HCT116 (cell line): ENCODE measurements at regions not wholly inside any gene's neighbourhood (a gene's known extent, or its start where the extent isn't known, plus 50 kb on each side); places are given as distances from the start of the nearest gene placed in this dataset.

Experiments used
- ATAC-seq: fragments of 200-7000 bp; cut with Tn5 transposase; 2 replicates; pipeline ENCODE4 v1.9.1; 2020; ENCODE audit warnings: mild to moderate bottlenecking, moderate library complexity
- BruUV-seq: library from RNA; stranded (reverse); fragments of 400-500 nt; replicated peaks from 2 replicates; lab custom pipeline; 2021; lab: Mats Ljungman, UMichigan
- CTCF ChIA-PET: fragments of 300-600 bp; sonication (Branson Sonifier 250); formaldehyde crosslinking; loops from one replicate; lab custom pipeline; 2021; ENCODE audit warnings: antibody characterized with exemption; lab: Charles Lee
- POLR2A ChIA-PET: fragments of 300-600, 350-600 bp; sonication (Branson Sonifier 250); formaldehyde crosslinking; loops from one replicate; lab custom pipeline; 2021; ENCODE audit warnings: antibody characterized with exemption; lab: Charles Lee
- RAD21 ChIA-PET, 2 experiments: fragments of 300-600 bp; sonication (Branson Sonifier 250); formaldehyde crosslinking; loops; one replicate each; lab custom pipeline; 2023; ENCODE audit warnings: low total read pairs in 2 of 2; ENCODE audit not compliant: uncharacterized antibody in 2 of 2, unreplicated experiment in 2 of 2, low non-redundant PET in 1 of 2; lab: Charles Lee
- DNase-seq: peaks from one replicate; pipeline ENCODE4 v3.0.0-alpha.2; 2010; ENCODE audit warnings: low read depth, low spot score
- H2AFZ ChIP-seq: fragments of 200-600 bp; shearing (Covaris generic), sonication (generic); 2 replicates; pipeline ENCODE4 v1.6.1; 2017; ENCODE audit warnings: low read depth, mixed run types, mixed read lengths, antibody characterized with exemption, low read length; ENCODE audit not compliant: poor library complexity, severe bottlenecking
- H3K27ac ChIP-seq: 2 replicates; pipeline ENCODE4 v1.5.1; 2012; ENCODE audit warnings: low read depth, low read length
- H3K27me3 ChIP-seq: fragments of 200-600 bp; sonication (generic); 2 replicates; pipeline ENCODE4 v1.6.1; 2016; ENCODE audit warnings: mixed run types, low read length, mixed read lengths; ENCODE audit not compliant: insufficient read depth
- H3K36me3 ChIP-seq, 2 experiments: fragments of 200-500 bp in 1 of 2; fragments of 200-600 bp in 1 of 2; sonication (Bioruptor generic) in 1 of 2; sonication (generic) in 1 of 2; 2 replicates each; pipeline versions ENCODE4 v1.5.1 to v1.6.1; 2014 to 2016; ENCODE audit warnings: low read length in 2 of 2, inconsistent platforms in 1 of 2, mixed read lengths in 1 of 2, mixed run types in 1 of 2; ENCODE audit not compliant: insufficient read depth in 2 of 2, control insufficient read depth in 1 of 2
- H3K4me1 ChIP-seq, 2 experiments: fragments of 200-600 bp in 1 of 2; sonication (generic) in 1 of 2; 2 replicates each; pipeline versions ENCODE4 v1.5.1 to v1.6.1; 2012 to 2017; ENCODE audit warnings: low read length in 2 of 2, inconsistent platforms in 1 of 2, mild to moderate bottlenecking in 1 of 2, mixed read lengths in 1 of 2, mixed run types in 1 of 2, moderate library complexity in 1 of 2; ENCODE audit not compliant: insufficient read depth in 2 of 2, control insufficient read depth in 1 of 2
- H3K4me2 ChIP-seq: fragments of 200-600 bp; sonication (generic); 2 replicates; pipeline ENCODE4 v1.6.1; 2017; ENCODE audit warnings: mixed run types, low read length, mixed read lengths
- H3K4me3 ChIP-seq, 2 experiments: fragments of 200-600 bp in 1 of 2; sonication (generic) in 1 of 2; replicated peaks in 1 of 2; 2 replicates each; pipeline ENCODE4 v1.5.1; 2011 to 2016; ENCODE audit warnings: low read length in 2 of 2, control low read depth in 1 of 2, low read depth in 1 of 2, mild to moderate bottlenecking in 1 of 2, mixed read lengths in 1 of 2, mixed run types in 1 of 2
- H3K79me2 ChIP-seq: fragments of 200-600 bp; sonication (generic); 2 replicates; pipeline ENCODE4 v1.6.1; 2017; ENCODE audit warnings: mild to moderate bottlenecking, mixed run types, low read length, moderate library complexity, mixed read lengths; ENCODE audit not compliant: insufficient read depth
- H3K9ac ChIP-seq: fragments of 200-600 bp; sonication (generic); 2 replicates; pipeline ENCODE4 v1.6.1; 2016; ENCODE audit warnings: low read length, mixed read lengths
- H3K9me2 ChIP-seq: fragments of 200-600 bp; sonication (generic), shearing (Covaris generic); 2 replicates; pipeline ENCODE4 v1.6.1; 2017; ENCODE audit warnings: mixed run types, mild to moderate bottlenecking, moderate library complexity; ENCODE audit not compliant: insufficient read depth
- H3K9me3 ChIP-seq, 2 experiments: fragments of 200-500 bp in 1 of 2; fragments of 200-600 bp in 1 of 2; sonication (Bioruptor generic) in 1 of 2; sonication (generic) in 1 of 2; 2 replicates each; pipeline ENCODE4 v1.6.1; 2014 to 2017; ENCODE audit warnings: low read length in 2 of 2, mixed read lengths in 2 of 2, inconsistent platforms in 1 of 2, low read depth in 1 of 2, mild to moderate bottlenecking in 1 of 2, mixed run types in 1 of 2, moderate library complexity in 1 of 2; ENCODE audit not compliant: control insufficient read depth in 1 of 2, insufficient read depth in 1 of 2
- H4K20me1 ChIP-seq: fragments of 200-600 bp; sonication (generic), shearing (Covaris generic); 2 replicates; pipeline ENCODE4 v1.6.1; 2017; ENCODE audit warnings: mixed run types, mild to moderate bottlenecking, moderate library complexity; ENCODE audit not compliant: insufficient read depth
- CBX3 ChIP-seq: IDR thresholded peaks from 2 replicates; pipeline ENCODE4 v1.6.1; 2012; ENCODE audit warnings: low read depth
- EZH2phosphoT487 ChIP-seq: fragments of 200-600 bp; IDR thresholded peaks from 2 replicates; pipeline ENCODE4 v1.6.1; 2018; ENCODE audit warnings: antibody characterized with exemption, borderline replicate concordance
- FOSL1 ChIP-seq: IDR thresholded peaks from 2 replicates; pipeline ENCODE4 v1.6.1; 2012; ENCODE audit warnings: low read depth
- JUND ChIP-seq: IDR thresholded peaks from 2 replicates; pipeline ENCODE4 v1.6.1; 2012
- MAX ChIP-seq: IDR thresholded peaks from 2 replicates; pipeline ENCODE4 v1.6.1; 2012
- POLR2A ChIP-seq: IDR thresholded peaks from 2 replicates; pipeline ENCODE4 v1.7.0; 2011; ENCODE audit warnings: borderline replicate concordance; ENCODE audit not compliant: insufficient read depth, insufficient read length; ENCODE audit errors: extremely low read depth
- REST ChIP-seq: IDR thresholded peaks from 2 replicates; pipeline ENCODE4 v1.6.1; 2012; ENCODE audit warnings: low read depth
- TCF7L2 ChIP-seq: IDR thresholded peaks from 2 replicates; pipeline ENCODE4 v1.7.0; 2011; ENCODE audit warnings: borderline replicate concordance, inconsistent platforms; ENCODE audit not compliant: insufficient read depth, insufficient read length; ENCODE audit errors: extremely low read depth
- ZFX ChIP-seq: fragments of 450-650 bp; IDR thresholded peaks from 2 replicates; pipeline ENCODE4 v1.6.1; 2017
- ZNF274 ChIP-seq: fragments of 200-500 bp; sonication (Bioruptor generic); IDR thresholded peaks from 2 replicates; pipeline ENCODE4 v1.6.1; 2014; ENCODE audit warnings: mild to moderate bottlenecking, low read depth, low read length, inconsistent platforms
- intact Hi-C: fragments of 100-400 bp; cut with micrococcal nuclease; formaldehyde crosslinking; loops from 2 replicates; pipeline ENCODE4 v1.10.0; 2022

GRCh38 chr13:74191410-74191809 is 57.2 kb upstream of the KLF12 start:
- ChIA-PET POLR2A (no interaction called here), CTCF (no interaction called here), RAD21 (no interaction called here)
- intact Hi-C loops = no loop called here
- no peak overlapping the region for H3K9ac ChIP-seq
- H3K4me2 ChIP-seq = no peak overlapping the region
- no peaks in the 10 kb centered on the region for H4K20me1 ChIP-seq
- H3K9me3 ChIP-seq = no peaks in the 10 kb centered on the region
- no peaks in the 10 kb centered on the region for H3K36me3 ChIP-seq
- H3K27me3 ChIP-seq = no peaks in the 10 kb centered on the region
- no peak overlapping the region for H3K4me3 ChIP-seq
- no peaks in the 10 kb centered on the region for H3K79me2 ChIP-seq
- no peaks in the 10 kb centered on the region for H3K9me2 ChIP-seq
- H3K27ac ChIP-seq = no peak overlapping the region
- TF ChIP-seq POLR2A (no peak), REST (no peak), FOSL1 (no peak), CBX3 (no peak), ZNF274 (no peak), MAX (no peak), ZFX (no peak), JUND (no peak), TCF7L2 (no peak), EZH2phosphoT487 (no peak)
- DNase-seq (no peak), ATAC-seq (no peak)
- BruUV-seq = no TSS peak
- no peak overlapping the region for H2AFZ ChIP-seq
- H3K4me1 ChIP-seq = peaks cover 0 to 4% of the 10 kb centered on the region in 2 experiments; a peak in 1 of 4 replicates
